VCaP (cell line): ENCODE measurements at regions not wholly inside any gene's neighbourhood (a gene's known extent, or its start where the extent isn't known, plus 50 kb on each side); places are given as distances from the start of the nearest gene placed in this dataset.

Experiments
- H3K27ac ChIP-seq: fragments of 450-650 bp; 2 replicates; pipeline ENCODE4 v1.5.1; 2017
- TF ChIP-seq, protein P1 (sequence below): fragments of 450-650 bp; conservative IDR thresholded peaks from 2 replicates; pipeline ENCODE4 v1.5.1; 2017; ENCODE audit warnings: mild to moderate bottlenecking, moderate library complexity

DNA sequence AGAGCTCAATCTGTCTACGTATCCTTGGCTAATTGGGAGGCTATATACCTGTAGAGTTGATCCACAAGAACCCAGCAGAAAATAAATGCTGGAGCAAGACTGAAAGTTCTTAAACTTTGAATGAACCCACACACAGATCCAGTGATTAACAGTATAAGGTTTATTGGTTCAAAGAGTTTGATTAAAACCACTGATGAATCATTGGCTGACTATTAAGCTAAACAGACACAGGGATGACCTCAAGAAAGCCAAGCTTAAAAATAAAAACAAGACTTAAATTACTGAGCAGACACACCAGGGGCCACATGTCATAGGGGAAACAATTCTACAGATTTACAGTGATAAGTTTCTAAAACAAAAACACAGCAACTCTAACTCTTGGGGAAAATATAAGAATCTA is 163.6 kb downstream of the SPATA31D1 start:
- H3K27ac ChIP-seq = no peak overlapping the region
- TF ChIP-seq, protein P1, sequence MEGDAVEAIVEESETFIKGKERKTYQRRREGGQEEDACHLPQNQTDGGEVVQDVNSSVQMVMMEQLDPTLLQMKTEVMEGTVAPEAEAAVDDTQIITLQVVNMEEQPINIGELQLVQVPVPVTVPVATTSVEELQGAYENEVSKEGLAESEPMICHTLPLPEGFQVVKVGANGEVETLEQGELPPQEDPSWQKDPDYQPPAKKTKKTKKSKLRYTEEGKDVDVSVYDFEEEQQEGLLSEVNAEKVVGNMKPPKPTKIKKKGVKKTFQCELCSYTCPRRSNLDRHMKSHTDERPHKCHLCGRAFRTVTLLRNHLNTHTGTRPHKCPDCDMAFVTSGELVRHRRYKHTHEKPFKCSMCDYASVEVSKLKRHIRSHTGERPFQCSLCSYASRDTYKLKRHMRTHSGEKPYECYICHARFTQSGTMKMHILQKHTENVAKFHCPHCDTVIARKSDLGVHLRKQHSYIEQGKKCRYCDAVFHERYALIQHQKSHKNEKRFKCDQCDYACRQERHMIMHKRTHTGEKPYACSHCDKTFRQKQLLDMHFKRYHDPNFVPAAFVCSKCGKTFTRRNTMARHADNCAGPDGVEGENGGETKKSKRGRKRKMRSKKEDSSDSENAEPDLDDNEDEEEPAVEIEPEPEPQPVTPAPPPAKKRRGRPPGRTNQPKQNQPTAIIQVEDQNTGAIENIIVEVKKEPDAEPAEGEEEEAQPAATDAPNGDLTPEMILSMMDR = no peak

DNA sequence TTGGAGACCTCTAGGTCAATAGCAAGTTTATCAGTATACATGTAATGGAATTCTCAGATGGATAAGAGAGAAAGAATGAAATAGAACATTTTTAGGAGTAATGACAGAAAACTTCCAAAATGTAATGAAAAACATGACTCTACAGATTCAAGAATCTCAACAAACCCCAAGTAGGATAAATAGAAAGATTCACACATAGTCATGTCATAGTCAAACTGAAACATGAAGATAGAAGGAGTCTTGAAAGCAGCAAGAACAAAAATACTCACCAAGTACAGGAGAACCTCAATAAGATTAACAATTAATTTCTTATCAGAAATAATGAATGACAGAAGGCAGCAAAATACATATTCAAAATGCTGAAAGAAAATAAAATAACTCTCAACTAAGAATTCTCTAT is 164.5 kb downstream of the SPATA31D1 start:
- TF ChIP-seq, protein P1 = no peak
- no peak overlapping the region for H3K27ac ChIP-seq

DNA sequence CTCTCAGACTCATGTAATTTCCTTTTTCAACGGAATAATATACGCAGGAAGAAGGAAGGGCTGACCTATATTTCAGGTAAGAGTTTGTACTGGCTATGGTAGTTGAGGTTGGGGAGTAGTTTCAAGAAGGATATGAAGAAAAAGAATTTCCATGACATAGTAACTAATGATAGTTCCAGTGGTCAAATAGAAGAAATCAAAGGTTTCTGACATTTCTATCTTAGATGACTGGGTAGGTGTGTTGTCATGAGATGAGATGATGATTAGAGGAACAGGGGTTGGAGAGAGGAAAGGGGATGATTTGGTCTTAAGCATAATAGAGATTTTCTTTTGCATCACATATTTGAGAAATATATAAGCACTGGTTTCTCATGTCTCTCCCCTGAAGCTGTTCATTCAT is 166.0 kb downstream of the SPATA31D1 start:
- TF ChIP-seq, protein P1 = no peak
- H3K27ac ChIP-seq = no peak overlapping the region

DNA sequence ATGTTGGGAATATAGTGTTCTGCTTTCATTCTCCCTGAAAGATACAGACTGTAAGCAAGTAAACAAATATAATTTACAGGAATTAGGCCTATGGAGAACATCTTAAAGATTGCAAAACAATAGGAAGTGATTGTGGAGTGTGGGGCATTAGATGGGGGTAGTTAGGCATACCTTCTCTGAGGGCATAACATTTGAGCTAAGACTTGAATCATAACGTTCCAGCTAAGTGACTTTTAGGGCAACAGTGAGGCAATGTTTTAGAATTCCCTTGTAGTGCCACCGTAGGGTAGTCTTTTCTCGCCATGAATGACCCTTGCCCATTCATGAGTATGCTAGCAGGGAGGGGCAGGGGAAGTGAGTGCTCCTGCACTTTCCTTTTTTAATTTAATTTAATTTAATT is 173.3 kb downstream of the SPATA31D1 start:
- no peak overlapping the region for H3K27ac ChIP-seq
- TF ChIP-seq, protein P1 = no peak

DNA sequence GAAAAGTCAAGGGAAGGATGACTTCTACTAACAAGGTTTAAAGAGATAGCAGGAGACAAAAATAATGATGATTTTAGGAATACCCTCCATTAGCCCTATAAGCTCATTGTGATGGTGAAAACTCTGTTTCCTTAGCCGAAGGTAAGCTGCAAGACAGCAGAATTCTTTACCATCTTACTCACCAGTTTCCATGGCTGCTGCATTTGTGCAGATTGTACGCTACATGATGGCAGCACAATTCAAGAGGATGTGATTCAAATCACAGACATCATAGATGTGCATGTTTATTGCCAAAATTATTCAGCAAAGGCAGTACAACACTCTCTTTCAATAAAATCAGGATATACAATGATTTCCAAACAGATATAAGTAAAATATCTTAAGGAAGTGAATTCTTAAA is 175.6 kb downstream of the SPATA31D1 start:
- TF ChIP-seq, protein P1 = no peak

DNA sequence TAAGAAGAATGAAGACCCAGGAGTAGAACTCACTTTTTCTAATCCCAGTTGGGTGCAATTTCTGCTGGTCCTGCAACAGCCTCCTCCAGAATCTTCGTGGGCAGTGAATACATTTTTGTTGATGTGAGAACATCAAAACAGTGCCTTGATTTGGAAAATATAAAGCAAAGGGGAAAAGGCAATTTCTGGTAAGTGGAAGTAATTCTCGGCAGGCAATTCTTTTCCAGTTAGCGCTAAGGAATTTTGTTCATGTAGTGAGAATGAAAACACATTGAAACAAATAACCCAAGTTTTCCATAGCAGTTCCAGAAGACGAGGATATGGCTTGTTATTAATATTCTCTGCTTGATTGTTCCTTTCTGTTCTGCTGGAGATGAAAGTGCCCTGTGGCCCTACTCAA is 178.7 kb downstream of the SPATA31D1 start:
- no peak overlapping the region for H3K27ac ChIP-seq
- TF ChIP-seq, protein P1 = no peak

More for the DNA sequence above, 175.6 kb downstream of the SPATA31D1 start:
- no peak overlapping the region for H3K27ac ChIP-seq

DNA sequence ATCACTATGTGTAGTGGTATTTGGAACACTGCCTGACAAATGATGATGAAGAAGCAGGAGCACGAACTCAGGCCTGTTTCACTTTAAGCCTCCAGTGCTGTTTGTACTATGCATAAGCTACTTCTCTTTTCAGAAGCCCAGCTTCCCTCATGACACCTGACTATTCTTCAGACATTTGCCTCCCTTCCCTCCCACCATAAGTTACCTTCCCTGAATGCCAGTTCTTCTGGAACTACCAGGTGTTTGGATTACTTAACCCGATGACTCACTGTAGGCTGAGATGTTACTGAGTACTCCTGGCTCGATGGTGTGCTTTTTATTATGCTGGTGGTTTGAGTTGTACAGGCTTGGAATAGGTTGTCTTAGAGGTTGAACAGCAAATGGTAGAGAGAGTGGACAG is 180.0 kb downstream of the SPATA31D1 start:
- no peak overlapping the region for H3K27ac ChIP-seq
- TF ChIP-seq, protein P1 = no peak

DNA sequence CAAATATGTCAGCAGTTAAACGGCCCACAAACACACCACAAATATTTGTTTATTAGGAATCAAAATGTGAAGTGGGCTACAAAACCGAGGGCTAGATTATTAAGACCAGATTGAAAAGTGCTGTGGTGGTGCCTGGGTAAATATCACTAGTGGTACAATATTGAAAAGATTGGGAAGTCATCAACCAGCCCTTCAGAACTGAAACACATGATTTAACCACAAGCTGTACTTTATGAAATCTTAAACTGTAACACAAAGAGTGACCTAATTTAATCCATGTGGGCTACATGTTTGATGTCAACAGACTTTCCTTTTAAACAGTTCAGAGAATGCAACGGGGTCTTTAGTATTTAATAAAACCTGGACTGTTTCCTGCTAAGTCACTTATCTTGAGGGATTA is 182.3 kb downstream of the SPATA31D1 start:
- H3K27ac ChIP-seq = no peak overlapping the region
- TF ChIP-seq, protein P1 = no peak
